AG10803 (cell line): ENCODE measurements at regions not wholly inside any gene's neighbourhood (a gene's known extent, or its start where the extent isn't known, plus 50 kb on each side); places are given as distances from the start of the nearest gene placed in this dataset.
"Not testable (repeated sequence)": the region's sequence is repeated elsewhere in the genome, so short reads cannot be mapped to it uniquely, and the experiment has no call there.

ENCODE experiments used
- DNase-seq: peaks from one replicate; pipeline ENCODE4 v3.0.0; 2010; ENCODE audit warnings: low read depth
- H3K4me3 ChIP-seq: 2 replicates; pipeline ENCODE4 v1.5.1; 2011; ENCODE audit warnings: mild to moderate bottlenecking, low read length, control low read depth
- CTCF ChIP-seq: conservative IDR thresholded peaks from 2 replicates; pipeline ENCODE4 v1.5.1; 2011; ENCODE audit warnings: mild to moderate bottlenecking, low read length, control low read depth, inconsistent platforms

- TF ChIP-seq CTCF = no peak
- H3K4me3 ChIP-seq = no peak overlapping the region
- no peak for DNase-seq
Measured at GRCh38 chr10:29820890-29821461, 186.2 kb upstream of the SVIL start.

- DNase-seq = no peak
- H3K4me3 ChIP-seq = no peak overlapping the region
- no peak for TF ChIP-seq CTCF
Measured at GRCh38 chr10:29816801-29817558, 182.2 kb upstream of the SVIL start.

GRCh38 chr10:29815572-29815971 is 180.8 kb upstream of the SVIL start:
- no peak for TF ChIP-seq CTCF
- DNase-seq = no peak

GRCh38 chr10:29811751-29812427 is 177.1 kb upstream of the SVIL start:
- TF ChIP-seq CTCF = no peak
- H3K4me3 ChIP-seq = no peak overlapping the region
- DNase-seq = peak; percentile 97

More at GRCh38 chr10:29815572-29815971, 180.8 kb upstream of the SVIL start:
- no peak overlapping the region for H3K4me3 ChIP-seq

GRCh38 chr10:29810816-29811215 is 176.0 kb upstream of the SVIL start:
- DNase-seq = no peak
- H3K4me3 ChIP-seq = no peak overlapping the region
- TF ChIP-seq CTCF = no peak

- DNase-seq = not testable (repeated sequence)
Measured at GRCh38 chr10:29810231-29810630, 175.5 kb upstream of the SVIL start.

GRCh38 chr10:29809383-29809782 is 174.6 kb upstream of the SVIL start:
- no peak for TF ChIP-seq CTCF
- H3K4me3 ChIP-seq = no peak overlapping the region

More at GRCh38 chr10:29810231-29810630, 175.5 kb upstream of the SVIL start:
- not testable (repeated sequence) for H3K4me3 ChIP-seq

More at GRCh38 chr10:29809383-29809782, 174.6 kb upstream of the SVIL start:
- no peak for DNase-seq
